GM21786 (cell line): ENCODE measurements at regions not wholly inside any gene's neighbourhood (a gene's known extent, or its start where the extent isn't known, plus 50 kb on each side); places are given as distances from the start of the nearest gene placed in this dataset.

Experiments
- ATAC-seq: cut with Tn5 transposase; IDR thresholded peaks from one replicate; pipeline ENCODE4 v1.9.1; 2021; ENCODE audit not compliant: unreplicated experiment

DNA sequence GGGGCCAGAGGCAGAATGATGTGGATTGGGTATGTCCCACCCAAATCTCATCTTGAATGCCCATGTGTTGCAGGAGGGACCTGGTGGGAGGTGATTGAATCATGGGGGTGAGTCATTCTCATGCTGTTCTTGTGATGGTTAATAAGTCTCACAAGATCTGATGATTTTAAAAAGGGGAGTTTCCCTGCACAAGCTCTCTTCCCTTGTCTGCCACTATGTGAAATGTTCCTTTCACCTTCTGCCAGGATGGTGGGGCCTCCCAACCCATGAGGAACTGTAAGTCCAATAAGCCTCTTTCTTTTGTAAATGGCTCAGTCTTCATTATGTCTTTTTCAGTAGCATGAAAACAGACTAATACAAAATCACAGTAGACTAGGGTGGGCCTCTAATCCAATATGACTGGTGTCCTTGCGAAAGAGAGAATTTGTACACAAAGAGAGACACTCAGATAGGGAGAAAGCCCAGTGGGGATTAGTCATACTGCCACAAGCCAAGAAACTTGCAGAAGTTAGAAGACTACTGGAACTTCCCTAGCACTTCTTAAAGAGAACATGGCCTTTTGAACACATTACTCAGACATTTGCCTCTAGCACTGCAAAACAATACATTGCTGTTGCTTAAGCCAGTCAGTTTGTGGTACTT, 68.4 kb downstream of the ANXA1 start:
- peak; percentile 78 for ATAC-seq

DNA sequence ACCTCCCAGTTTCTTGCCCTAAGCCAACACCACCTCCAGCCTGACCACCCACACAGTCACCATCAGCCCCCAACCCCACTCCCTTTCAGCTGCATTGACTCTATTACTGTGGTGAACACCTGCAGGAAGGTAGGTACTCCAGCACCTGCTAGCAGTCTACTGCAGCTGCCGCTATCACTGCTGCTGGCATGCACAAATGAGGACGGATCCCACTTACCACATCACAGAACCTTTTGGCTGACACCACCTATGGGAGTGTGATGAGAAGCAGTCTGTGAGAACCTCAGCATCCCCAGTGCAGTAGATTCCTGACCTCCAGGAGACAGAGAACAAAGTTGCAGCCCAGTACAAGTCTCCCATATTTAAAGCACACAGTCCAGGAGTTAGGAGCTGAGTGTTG, 71.9 kb downstream of the ANXA1 start:
- ATAC-seq, result no peak

DNA sequence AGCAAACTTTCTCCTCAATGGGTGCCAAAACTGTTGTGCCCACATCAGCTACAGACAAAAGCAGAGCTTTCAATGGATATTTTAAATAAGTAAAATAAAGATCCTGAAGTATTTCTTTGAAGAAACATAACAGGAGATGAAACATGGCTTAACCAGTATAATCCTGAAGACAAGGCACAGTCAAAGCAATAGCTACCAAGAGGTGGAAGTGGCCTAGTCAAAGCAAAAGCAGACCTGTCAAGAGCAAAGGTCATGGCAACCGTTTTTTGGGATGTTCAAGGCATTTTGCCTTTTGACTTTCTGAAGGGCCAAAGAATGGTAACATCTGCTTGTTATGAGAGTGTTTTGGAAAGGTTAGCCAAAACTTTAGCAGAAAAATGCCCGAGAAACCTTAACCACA, 77.9 kb downstream of the ANXA1 start:
- no peak for ATAC-seq

DNA sequence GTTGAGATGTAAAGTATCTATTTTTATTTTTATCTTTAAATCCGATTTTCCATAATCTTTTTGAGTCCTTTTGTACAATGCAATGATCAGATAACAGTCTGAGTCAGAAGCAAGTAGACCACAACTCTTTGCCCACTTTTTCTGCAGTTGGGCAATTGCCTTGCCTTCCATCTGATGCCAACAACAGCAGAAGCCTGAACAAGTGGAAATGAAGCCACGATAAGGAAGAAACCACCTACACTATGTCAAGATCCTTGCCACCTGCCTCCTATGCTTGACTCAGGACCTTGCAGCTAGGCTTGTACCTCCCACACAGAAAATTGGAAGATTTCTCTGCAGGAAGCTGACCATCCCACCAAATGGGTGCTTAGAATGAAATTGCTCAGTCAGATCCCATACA, 78.6 kb downstream of the ANXA1 start:
- ATAC-seq, result no peak

DNA sequence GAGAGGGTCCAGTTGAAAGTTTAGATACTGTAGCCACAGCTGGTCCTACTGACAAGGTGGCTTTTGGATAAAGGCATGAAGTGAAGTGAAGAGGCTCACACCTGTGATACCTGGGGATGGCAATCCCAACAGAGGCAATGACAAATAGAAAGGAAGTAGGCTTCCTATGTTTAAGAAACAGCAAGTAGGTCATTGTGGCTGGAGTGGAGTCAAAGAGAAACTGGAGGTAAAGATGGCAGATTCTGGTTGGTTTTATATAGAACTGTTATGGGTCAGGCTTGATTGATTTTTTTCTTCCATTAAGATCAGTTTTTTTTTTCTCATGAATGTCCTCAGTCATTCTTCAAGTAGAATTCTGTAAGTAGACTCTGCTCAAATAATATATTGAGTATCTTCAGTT, 79.5 kb downstream of the ANXA1 start:
- peak; percentile 62 for ATAC-seq

DNA sequence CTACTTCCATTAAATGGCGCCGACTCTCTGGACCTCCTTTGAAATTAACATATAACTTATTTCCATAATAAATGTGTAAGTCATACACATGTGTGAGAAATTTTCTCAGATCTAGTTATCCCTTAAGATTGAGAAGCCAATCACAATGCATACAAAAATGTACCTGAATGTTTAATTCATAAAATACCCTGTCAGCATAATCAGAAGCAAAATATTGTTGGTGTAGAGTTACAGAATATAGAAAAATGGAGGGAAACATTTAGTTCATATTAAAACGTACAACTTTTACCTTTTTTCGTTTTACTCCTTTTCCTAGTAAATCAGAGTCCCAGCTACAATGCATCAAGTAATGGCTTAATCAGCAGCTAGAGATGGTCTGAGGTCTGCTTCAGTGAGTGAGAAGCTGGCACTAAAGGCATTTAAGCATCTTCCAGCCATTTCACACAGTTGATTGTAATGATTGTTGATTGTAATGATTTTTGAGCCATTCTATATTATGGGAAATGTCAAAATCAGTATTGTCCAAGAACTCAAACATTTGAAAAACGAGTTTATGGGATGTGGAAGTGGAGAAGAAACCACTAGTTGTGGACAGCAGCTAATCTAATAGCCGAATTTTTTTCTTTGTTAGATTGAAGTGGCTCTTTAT, 81.8 kb downstream of the ANXA1 start:
- ATAC-seq, result no peak

DNA sequence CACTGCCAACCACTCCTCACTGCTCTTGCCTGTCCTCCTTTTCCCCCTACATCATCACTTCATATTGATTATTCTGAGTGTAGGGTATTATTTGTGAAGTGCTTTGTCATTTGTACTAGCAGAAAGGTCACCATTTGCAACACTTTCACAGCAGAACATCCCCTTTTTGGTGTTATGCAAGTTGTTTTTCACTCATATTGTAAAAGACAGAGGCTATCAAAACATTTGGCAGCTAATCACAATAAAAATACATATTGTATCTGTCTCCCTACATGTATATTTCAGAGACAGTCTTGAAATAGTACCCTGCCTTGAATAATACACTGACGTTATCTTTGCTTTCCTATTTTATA, 82.3 kb downstream of the ANXA1 start:
- no peak for ATAC-seq

DNA sequence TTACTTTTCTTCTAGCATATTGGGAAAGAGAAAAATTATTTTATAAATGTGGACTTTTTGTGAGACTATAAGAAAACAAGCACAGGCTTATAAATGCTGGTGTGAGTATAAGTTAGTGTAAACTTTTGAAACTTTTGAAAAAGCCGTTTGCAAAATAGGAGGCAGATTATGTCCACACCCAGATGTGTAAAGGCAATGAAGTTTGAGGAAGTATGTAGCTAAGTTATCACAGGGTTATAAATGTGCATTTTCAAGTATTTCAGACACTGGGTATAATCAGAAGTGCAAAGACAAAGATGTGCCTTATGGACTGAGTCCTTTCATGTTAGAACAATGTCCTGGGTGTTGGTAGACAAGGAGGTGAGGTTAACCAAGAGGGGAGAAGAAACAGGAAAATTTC, 85.5 kb downstream of the ANXA1 start:
- ATAC-seq, result no peak

DNA sequence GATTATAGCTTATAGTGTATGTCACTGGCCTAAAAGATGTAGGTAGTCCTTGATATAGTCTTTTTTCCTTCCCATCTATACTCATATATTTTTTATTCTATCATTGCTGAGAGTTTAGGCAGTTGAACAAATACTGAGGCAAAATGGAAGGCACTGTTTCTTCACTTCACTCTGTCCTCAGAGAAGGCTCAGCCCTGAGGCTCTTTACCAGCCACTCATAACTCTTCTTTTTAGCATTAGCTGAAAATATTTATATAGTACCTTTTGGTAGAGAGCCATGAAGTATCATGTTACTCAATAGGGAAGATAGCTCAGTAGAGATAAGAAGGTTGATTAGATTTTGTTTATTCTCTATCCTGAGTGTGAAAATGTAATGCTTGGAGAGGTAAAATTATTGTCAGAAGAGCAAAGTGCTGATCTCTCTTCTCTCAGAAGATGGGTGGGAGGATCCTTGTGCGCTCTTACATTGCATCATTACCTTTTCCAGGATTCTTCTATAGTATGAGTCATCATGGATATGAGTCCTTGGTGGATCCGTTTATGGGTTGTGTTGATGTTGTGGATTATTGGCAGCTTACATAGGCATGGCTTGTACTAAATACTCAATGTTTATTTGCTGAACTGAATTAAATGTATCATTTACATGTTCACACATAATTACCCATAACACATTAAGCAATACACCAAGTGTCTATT, 88.1 kb downstream of the ANXA1 start:
- no peak for ATAC-seq

DNA sequence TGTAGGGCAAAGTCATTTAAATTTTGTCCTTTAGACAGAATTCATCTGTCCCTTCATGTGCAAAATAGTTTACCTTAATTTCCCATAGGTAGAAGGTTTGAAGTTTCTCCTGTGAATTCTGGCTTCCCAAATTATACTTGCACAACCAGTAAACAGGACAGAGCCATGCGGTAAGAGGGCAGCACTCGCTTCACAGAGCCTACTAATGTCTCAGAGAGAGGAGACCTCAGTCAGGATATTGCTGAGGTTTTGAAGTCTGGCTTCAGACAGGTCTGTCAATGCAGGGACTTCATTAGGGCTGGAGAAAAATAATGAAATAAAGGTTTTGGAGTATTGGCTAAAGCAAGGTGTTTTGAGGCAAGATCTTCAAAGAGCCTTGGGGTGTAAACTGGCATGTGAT, 91.4 kb downstream of the ANXA1 start:
- no peak for ATAC-seq

DNA sequence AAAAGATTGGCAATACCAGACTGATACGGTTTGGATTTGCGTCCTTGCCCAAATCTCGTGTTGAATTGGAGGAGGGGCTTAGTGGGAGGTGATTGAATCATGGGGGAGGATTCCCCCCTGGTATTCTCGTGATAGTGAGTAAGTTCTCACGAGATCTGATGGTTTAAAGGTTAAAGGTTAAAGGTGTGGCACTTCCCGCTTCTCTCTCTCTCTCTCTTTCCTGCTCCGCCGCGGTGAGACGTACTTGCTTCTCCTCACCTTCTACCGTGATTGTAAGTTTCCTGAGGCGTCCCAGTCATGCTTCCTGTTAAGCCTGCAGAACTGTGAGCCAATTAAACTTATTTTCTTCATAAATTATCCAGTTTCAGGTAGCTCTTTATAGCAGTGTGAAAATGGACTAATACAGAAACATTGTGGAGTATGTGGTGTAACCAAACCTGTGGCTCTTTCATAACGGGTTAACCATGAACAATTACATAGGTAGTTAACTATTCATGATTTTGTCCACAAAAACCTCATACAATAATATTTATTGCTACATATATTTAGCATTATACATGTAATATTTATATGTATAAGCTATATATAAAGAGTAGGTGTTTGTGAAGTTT, 107.5 kb downstream of the ANXA1 start:
- ATAC-seq, result no peak

DNA sequence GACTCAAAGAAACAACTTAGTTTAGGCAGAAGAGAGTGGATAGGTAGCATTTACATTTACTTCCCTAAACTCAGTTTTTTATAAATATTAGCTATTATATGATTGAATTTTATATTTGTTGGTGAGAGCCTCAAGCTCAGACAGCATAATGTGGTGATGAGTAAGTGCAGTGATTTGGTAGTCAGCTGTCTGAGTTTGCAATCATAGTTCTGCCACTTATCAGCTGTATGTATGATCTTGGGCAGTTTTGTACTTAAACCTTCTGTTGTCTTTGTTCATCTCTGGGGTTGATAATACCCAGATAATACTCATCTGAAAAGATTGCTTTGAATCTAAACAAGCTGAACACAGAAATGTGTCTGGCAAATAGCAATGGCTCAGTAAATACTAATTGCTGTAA, 108.8 kb downstream of the ANXA1 start:
- ATAC-seq, result no peak

DNA sequence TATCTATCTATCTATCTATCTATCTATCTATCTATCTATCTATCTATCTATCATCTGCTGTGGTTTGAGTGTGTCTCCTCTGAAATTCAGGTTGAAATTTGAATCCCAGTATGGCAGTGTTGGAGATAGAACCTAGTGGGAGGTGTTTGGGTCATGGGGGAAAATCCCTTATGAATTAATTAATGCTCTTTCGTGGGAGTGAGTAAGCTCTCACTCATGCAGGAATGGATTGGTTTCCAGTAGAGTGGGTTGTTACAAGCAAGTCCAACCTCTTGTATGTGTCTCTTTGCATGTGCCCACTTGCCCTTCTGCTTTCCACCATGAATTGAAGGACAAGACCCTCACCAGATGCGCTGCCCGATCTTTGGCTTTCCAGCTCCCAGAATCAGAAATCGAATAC, 113.0 kb downstream of the ANXA1 start:
- ATAC-seq, result no peak

DNA sequence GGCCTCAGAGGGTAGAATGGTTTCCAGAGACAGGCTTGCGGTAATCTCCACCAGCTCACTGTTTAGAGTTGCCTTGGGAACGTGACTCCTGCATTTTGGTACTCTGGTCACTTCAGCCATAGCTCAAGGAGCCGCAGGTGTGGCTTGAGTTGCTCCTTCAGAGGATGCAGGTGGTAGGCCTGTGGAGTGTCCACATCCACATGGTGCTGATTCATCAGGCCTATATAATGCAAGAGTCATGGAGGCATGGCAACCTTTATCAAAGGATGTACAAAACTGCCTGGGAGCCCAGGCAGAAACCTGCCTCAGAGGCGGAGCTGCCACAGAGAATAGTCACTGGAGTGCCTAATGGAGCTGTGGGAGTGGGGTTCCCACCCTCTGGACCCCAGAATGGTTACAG, 114.2 kb downstream of the ANXA1 start:
- ATAC-seq, result no peak

DNA sequence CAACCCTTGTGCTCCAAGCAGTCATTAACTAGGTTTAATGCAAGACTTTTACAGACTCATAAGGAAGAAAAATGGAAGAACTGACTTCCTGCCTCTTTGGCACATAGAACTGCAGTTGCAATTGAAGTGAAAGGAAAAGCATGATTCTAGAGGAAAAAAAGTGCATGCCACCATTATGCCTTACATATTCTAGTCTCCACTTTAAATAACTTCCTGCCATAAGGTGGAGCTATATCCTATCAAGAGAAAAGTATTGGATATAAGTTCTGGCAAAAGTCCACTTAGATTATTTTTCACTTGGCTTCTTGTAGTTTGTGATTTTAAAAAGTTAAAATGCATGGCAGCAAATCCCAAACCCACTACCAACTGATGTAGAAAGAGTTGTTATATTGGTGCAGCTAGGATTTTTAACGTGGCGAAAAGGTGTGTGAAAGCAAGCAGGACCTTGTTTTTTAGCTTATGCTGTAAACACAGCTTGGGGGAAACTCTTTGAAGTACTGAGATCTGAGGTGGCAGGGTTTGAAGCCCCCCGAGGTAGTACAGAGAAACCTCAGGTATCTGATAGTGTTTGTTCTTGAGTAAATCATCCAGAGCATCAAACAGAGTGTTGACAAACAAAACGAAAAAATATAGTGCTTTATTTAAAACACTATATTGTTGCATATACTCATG, 117.9 kb downstream of the ANXA1 start:
- no peak for ATAC-seq

DNA sequence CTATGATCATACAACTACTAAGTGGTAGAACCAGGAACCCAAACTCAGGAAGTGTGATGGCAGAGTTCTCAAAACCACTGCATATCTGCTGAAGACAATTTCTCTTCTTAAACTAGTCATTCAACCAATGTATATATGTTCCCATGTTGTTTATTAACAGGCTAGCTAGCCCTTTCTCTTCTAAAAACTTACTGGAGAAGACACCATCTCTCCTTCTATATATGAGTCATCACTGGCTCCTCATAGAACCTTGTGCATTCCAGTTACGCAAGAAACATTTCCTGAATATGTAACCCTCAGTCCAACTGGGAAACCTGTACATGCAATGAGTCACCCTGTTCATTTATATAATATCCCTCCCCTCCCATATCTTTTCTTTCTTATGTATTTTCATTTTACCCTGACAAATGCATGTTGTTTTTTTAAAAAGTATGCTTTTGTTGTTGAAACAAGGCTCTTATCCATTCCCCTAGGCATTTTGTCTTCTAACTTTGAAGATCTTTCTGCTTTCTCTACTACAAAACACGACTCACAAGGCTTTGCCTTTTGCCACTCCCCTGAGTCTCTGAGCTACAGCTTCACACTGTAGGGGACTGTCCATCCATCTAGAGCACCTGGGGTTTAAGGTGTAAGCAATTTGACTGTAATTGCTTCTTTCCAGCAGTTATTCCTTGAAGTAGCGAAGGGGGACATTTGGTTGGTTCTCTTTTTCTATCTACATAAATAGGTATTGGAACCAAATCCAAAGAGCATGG, 119.5 kb downstream of the ANXA1 start:
- peak; percentile 60 for ATAC-seq

DNA sequence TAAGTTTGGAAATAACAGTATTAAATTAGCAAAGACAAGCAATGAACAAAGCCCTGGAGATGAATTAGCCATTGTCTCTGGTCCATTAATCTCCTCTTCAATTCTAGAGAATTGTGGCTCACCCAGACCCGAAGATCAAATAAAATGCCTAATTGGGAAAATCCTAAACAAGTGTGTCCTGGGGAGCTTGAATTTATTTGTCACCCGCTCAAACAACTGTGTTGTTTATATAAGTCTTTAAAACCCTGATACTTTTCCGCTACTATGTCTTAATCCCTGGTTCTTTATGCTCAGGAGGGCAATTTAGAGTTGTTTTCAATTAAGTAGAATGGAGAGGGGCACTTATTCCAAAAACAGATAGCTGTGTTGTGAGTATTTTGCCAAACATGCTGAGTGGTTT, 128.4 kb downstream of the ANXA1 start:
- no peak for ATAC-seq

DNA sequence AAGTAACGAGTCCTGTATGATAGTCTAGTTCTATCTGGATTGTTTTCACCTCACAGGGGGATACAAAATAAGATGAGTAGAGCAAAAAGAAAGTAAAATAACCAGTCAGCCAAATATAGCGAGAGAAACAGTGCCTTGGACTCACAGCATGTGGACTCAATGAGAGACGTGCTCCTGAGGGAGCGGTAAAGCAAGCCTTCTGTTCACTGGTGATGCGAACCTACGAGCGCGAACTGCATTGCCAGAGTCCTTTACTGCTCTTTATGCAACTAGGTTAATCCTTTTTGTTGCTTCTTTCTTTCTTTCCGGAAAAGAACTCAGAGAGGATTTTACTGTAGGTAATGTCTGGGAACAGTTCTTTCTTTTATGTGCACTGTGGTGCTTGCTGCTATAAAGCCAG, 132.7 kb downstream of the ANXA1 start:
- no peak for ATAC-seq

DNA sequence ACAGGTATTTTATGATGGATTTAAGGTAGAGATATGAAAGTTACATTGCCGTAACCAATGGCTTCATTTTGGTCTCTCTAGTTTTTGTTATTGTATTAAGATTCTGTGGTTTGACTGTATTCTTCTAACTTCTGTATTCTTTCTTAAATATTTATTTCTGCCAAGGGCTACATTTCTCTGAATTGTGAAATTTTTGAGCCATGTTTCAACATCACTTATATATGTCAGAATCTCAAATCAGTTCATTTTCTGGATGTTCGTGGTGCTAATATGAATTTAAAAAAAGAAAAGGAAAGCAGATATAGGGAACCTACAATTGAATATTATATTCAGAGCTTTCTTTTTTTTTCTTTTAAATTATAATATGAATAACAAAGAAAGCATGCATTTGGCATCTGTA, 142.7 kb downstream of the ANXA1 start:
- no peak for ATAC-seq

DNA sequence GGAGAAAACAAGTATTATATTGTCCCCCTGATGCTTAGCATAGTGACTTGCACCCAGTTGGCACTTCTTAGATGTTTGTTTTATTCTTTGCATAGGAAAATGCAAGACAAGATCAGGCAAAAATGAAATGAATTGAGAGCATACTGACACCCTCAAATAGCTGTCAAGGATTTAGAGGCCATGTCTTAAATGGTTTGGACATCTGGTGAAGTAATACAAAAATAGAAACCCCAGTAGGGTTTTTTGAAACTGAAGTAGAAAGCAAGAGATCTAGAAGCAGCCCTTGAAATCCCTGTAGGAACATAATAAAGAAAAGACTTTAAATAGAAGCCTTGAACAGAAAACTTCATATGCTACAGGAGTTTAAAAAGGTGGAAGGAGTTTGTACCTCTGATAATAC, 174.3 kb downstream of the ANXA1 start:
- ATAC-seq, result no peak

DNA sequence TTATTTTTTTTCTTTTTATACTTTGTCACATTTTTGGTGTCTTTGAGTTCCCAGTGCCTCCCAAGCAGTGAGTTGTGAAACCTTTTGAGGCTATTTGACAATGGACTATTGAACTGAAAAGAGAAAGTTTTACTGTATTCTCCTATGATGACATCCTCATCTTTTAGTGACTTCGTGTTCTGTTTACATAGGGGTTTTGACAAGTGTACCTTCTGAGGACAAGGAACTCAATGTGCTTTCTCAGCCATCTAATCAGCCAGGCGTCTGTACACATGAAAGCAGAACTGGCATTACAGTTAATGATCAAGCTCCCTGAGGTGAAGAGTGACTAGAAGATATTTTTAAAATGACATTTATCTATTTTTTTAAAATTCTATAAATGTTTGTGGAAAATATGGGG, 175.5 kb downstream of the ANXA1 start:
- ATAC-seq, result peak; percentile 78
